HEK293T (cell line): ENCODE measurements at regions not wholly inside any gene's neighbourhood (a gene's known extent, or its start where the extent isn't known, plus 50 kb on each side); places are given as distances from the start of the nearest gene placed in this dataset.

ENCODE experiments used
- ARNT ChIP-seq: fragments of 450-650 bp; IDR thresholded peaks from 2 replicates; pipeline ENCODE4 v1.6.1; 2017; ENCODE audit warnings: mild to moderate bottlenecking
- FOXA1 ChIP-seq: fragments of 450-650 bp; IDR thresholded peaks from 2 replicates; pipeline ENCODE4 v1.6.1; 2016; ENCODE audit warnings: mild to moderate bottlenecking
- FOXK2 ChIP-seq: fragments of 450-650 bp; IDR thresholded peaks from 2 replicates; pipeline ENCODE4 v1.6.1; 2016; ENCODE audit warnings: mild to moderate bottlenecking
- NFRKB ChIP-seq: fragments of 450-650 bp; IDR thresholded peaks from 2 replicates; pipeline ENCODE4 v1.6.1; 2016; ENCODE audit warnings: mild to moderate bottlenecking, moderate library complexity
- SUZ12 ChIP-seq: fragments of 450-650 bp; IDR thresholded peaks from 2 replicates; pipeline ENCODE4 v1.6.1; 2016; ENCODE audit warnings: mild to moderate bottlenecking

DNA sequence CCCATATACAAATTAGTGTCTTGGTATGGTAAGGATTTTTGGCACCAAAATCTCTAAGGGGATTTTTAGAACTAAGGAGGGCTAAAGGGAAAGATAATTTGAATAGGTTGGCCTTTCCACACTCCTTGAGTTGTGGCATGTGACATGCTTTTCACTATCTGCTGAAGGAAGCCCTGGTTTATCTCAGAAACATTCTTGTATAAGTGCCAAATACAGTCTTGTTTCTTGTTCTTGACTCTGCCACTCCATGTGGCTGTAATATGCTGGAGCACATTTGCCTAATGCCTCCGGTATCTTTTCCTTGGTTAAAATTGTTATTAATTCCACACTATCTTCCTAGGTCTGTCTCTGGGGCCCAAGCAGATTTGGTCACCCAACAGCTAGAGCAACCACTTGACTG lies 457.0 kb downstream of the USP25 start:
- TF ChIP-seq NFRKB (no peak), FOXA1 (no peak), FOXK2 (no peak), ARNT (no peak), SUZ12 (no peak)
